GM12892 (cell line): ENCODE measurements at regions not wholly inside any gene's neighbourhood (a gene's known extent, or its start where the extent isn't known, plus 50 kb on each side); places are given as distances from the start of the nearest gene placed in this dataset.
"Not testable (repeated sequence)": the region's sequence is repeated elsewhere in the genome, so short reads cannot be mapped to it uniquely, and the experiment has no call there.

Experiments used
- POLR2A ChIP-seq: IDR thresholded peaks from 2 replicates; pipeline ENCODE4 v1.6.1; 2011; ENCODE audit warnings: low read depth, low read length, control low read depth
- POLR2AphosphoS5 ChIP-seq: IDR thresholded peaks from 2 replicates; pipeline ENCODE4 v1.6.1; 2011; ENCODE audit warnings: low read depth, low read length, control low read depth
- TAF1 ChIP-seq: IDR thresholded peaks from 2 replicates; pipeline ENCODE4 v1.6.1; 2011; ENCODE audit warnings: low read depth, mild to moderate bottlenecking, control low read depth, low read length, borderline replicate concordance

DNA sequence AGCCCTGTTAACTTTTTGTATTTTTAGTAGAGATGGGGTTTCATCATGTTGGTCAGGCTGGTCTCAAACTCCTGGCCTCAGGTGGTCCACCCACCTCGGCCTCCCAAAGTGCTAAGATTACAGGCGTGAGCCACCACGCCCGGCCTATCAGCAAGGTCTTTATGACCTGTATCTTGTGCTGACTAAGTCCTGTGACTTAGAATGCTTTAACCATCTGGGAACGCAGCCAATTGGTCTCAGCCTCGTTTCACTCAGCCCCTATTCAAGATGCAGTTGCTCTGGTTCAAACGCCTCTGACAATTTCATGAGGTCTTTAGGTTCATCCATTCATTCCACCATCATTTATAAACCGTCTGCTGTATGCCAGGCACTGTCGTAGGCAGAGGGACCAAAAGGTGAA lies 62.2 kb upstream of the PPM1B start:
- not testable (repeated sequence) for TF ChIP-seq POLR2AphosphoS5, POLR2A, TAF1
